ENCODE measurements at regions not wholly inside any gene's neighbourhood (a gene's known extent, or its start where the extent isn't known, plus 50 kb on each side); places are given as distances from the start of the nearest gene placed in this dataset.
A peak's percentile ranks its signal among the peaks of the same experiment; 100 is the strongest.

GRCh38 chr12:132414634-132415326 lies 75.2 kb upstream of the FBRSL1 start:
- no peak for TF ChIP-seq POLR2A (IDR thresholded peaks at IDR 0.05)
- peak; percentile 61 to 88 (median 81) for TF ChIP-seq CTCF (IDR thresholded peaks at IDR 0.05)
- H3K27me3 ChIP-seq = peaks cover 0 to 2% of the 10 kb centered on the region in 2 donors

GRCh38 chr12:132413931-132414588 lies 75.9 kb upstream of the FBRSL1 start:
- Histone ChIP-seq H3K4me3 (no peak overlapping the region), H3K27me3 (peaks cover 0 to 2% of the 10 kb centered on the region in 2 donors), H3K36me3 (no peaks in the 10 kb centered on the region), H3K9me3 (no peaks in the 10 kb centered on the region), H3K4me1 (no peaks in the 10 kb centered on the region), H3K27ac (no peak overlapping the region)
- DNase-seq = no peak
- intact Hi-C loops (cut with DNase I; ENCODE audit: low total_unique reads) = no loop called here
- TF ChIP-seq CTCF (IDR thresholded peaks at IDR 0.05) = peak in 1 of 4 experiments; percentile 31
- TF ChIP-seq POLR2A (IDR thresholded peaks at IDR 0.05) = no peak

More at GRCh38 chr12:132414634-132415326, 75.2 kb upstream of the FBRSL1 start:
- Histone ChIP-seq H3K4me1 (no peaks in the 10 kb centered on the region), H3K4me3 (no peak overlapping the region), H3K36me3 (no peaks in the 10 kb centered on the region), H3K9me3 (no peaks in the 10 kb centered on the region), H3K27ac (no peak overlapping the region)
- intact Hi-C loops (cut with DNase I; ENCODE audit: low total_unique reads) = no loop called here
- DNase-seq = peak; percentile 34 to 65

- intact Hi-C loops (cut with DNase I; ENCODE audit: low total_unique reads) = no loop called here
- TF ChIP-seq CTCF (IDR thresholded peaks at IDR 0.05) (no peak), POLR2A (IDR thresholded peaks at IDR 0.05) (no peak)
- no peaks in the 10 kb centered on the region for H3K36me3 ChIP-seq
- no peak for DNase-seq
- no peaks in the 10 kb centered on the region for H3K4me1 ChIP-seq
- no peak overlapping the region for H3K4me3 ChIP-seq
- H3K27me3 ChIP-seq = peaks cover 0 to 2% of the 10 kb centered on the region in 2 donors
- H3K27ac ChIP-seq = no peak overlapping the region
- no peaks in the 10 kb centered on the region for H3K9me3 ChIP-seq
These were observed 78.5 kb upstream of the FBRSL1 start for GRCh38 chr12:132411457-132411856.

- DNase-seq = no peak
- Histone ChIP-seq H3K27me3 (peaks cover 0 to 2% of the 10 kb centered on the region in 2 donors), H3K27ac (no peak overlapping the region), H3K36me3 (no peaks in the 10 kb centered on the region), H3K9me3 (no peaks in the 10 kb centered on the region), H3K4me3 (no peak overlapping the region), H3K4me1 (no peaks in the 10 kb centered on the region)
- no peak for TF ChIP-seq CTCF (IDR thresholded peaks at IDR 0.05)
- TF ChIP-seq POLR2A (IDR thresholded peaks at IDR 0.05) = no peak
- intact Hi-C loops (cut with DNase I; ENCODE audit: low total_unique reads) = no loop called here
These were observed 79.1 kb upstream of the FBRSL1 start for GRCh38 chr12:132410849-132411248.

GRCh38 chr12:132410296-132410625 lies 79.7 kb upstream of the FBRSL1 start:
- H3K9me3 ChIP-seq = no peaks in the 10 kb centered on the region
- H3K4me1 ChIP-seq = no peaks in the 10 kb centered on the region
- no peak overlapping the region for H3K27ac ChIP-seq
- H3K27me3 ChIP-seq = peaks cover 0 to 2% of the 10 kb centered on the region in 2 donors
- no peaks in the 10 kb centered on the region for H3K36me3 ChIP-seq
- no peak for DNase-seq
- intact Hi-C loops (cut with DNase I; ENCODE audit: low total_unique reads) = no loop called here
- H3K4me3 ChIP-seq = no peak overlapping the region
- TF ChIP-seq POLR2A (IDR thresholded peaks at IDR 0.05) (no peak), CTCF (IDR thresholded peaks at IDR 0.05) (no peak)

Measured in uterus (tissue), 3 donors.